ENCODE measurements at regions not wholly inside any gene's neighbourhood (a gene's known extent, or its start where the extent isn't known, plus 50 kb on each side); places are given as distances from the start of the nearest gene placed in this dataset.

DNA sequence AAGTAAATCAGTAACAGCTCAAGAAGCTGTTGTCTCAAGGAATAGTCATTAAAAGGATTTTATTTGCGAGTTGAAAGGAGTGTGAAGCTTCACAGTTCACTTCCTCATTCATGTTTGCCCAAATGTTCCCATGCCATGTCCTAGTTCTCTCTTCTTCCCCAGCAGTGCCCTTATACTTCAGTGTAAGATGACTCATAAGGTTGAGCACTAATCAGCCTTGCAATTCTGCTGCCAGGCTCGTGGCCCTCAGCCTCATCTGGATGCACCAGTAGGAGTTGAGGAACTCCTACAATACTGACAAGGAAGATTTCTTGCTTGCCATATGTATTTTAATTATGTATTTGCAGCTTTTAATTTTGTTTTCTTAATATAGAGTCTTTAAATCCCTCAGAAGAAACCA, 1980.4 kb downstream of the SUCLG1 start:
- FAIRE-seq: no peak
- Histone ChIP-seq H3K27ac (ENCODE audit: low read depth in 2 of 2, low read length in 2 of 2) (no peak overlapping the region), H3K27me3 (ENCODE audit: control insufficient read depth, insufficient read depth, low read length) (no peaks in the 10 kb centered on the region), H3K9me3 (ENCODE audit: control insufficient read depth in 2 of 3, insufficient read depth in 1 of 3, low read length in 3 of 3) (no peaks in the 10 kb centered on the region), H3K4me3 (ENCODE audit: low read length in 3 of 3) (no peak overlapping the region), H3K36me3 (ENCODE audit: control insufficient read depth in 2 of 3, insufficient read depth in 3 of 3, low read length in 3 of 3) (no peaks in the 10 kb centered on the region), H3K4me1 (ENCODE audit: control insufficient read depth in 2 of 3, insufficient read depth in 2 of 3, low read depth in 1 of 3, low read length in 3 of 3) (no peaks in the 10 kb centered on the region), H3K9ac (ENCODE audit: low read length in 3 of 3) (no peak overlapping the region)
- DNase-seq: no peak
- TF ChIP-seq, protein P1, sequence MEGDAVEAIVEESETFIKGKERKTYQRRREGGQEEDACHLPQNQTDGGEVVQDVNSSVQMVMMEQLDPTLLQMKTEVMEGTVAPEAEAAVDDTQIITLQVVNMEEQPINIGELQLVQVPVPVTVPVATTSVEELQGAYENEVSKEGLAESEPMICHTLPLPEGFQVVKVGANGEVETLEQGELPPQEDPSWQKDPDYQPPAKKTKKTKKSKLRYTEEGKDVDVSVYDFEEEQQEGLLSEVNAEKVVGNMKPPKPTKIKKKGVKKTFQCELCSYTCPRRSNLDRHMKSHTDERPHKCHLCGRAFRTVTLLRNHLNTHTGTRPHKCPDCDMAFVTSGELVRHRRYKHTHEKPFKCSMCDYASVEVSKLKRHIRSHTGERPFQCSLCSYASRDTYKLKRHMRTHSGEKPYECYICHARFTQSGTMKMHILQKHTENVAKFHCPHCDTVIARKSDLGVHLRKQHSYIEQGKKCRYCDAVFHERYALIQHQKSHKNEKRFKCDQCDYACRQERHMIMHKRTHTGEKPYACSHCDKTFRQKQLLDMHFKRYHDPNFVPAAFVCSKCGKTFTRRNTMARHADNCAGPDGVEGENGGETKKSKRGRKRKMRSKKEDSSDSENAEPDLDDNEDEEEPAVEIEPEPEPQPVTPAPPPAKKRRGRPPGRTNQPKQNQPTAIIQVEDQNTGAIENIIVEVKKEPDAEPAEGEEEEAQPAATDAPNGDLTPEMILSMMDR (IDR thresholded peaks at IDR 0.05; ENCODE audit: borderline replicate concordance, extremely low read depth, insufficient read depth): no peak
- intact Hi-C loops (cut with DNase I): no loop called here

DNA sequence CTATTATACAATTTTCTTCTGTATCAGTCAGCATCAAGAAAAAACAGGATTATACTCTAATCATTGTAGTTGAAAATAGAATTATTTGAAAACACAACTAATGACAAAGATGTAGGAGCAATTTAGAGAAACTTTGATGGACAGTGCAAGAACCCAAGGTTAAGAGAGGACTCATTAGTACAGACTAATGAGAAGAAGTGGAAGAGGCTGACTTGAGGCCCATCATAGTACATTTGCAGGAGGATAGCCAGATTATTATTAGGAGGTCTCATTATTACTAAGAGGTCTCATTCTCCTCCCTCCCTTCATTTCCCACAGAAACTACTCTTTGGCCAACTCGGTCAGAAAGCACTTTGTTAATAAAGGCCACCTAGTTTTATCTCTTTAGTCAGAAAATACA, 1983.0 kb downstream of the SUCLG1 start:
- intact Hi-C loops (cut with DNase I): no loop called here
- Histone ChIP-seq H3K9me3 (ENCODE audit: control insufficient read depth in 2 of 3, insufficient read depth in 1 of 3, low read length in 3 of 3) (no peaks in the 10 kb centered on the region), H3K9ac (ENCODE audit: low read length in 3 of 3) (no peak overlapping the region), H3K4me1 (ENCODE audit: control insufficient read depth in 2 of 3, insufficient read depth in 2 of 3, low read depth in 1 of 3, low read length in 3 of 3) (no peaks in the 10 kb centered on the region), H3K4me3 (ENCODE audit: low read length in 3 of 3) (no peak overlapping the region), H3K27me3 (ENCODE audit: control insufficient read depth, insufficient read depth, low read length) (no peaks in the 10 kb centered on the region), H3K27ac (ENCODE audit: low read depth in 2 of 2, low read length in 2 of 2) (no peak overlapping the region), H3K36me3 (ENCODE audit: control insufficient read depth in 2 of 3, insufficient read depth in 3 of 3, low read length in 3 of 3) (no peaks in the 10 kb centered on the region)
- TF ChIP-seq, protein P1 (IDR thresholded peaks at IDR 0.05; ENCODE audit: borderline replicate concordance, extremely low read depth, insufficient read depth): no peak
- DNase-seq (no peak), FAIRE-seq (no peak)

DNA sequence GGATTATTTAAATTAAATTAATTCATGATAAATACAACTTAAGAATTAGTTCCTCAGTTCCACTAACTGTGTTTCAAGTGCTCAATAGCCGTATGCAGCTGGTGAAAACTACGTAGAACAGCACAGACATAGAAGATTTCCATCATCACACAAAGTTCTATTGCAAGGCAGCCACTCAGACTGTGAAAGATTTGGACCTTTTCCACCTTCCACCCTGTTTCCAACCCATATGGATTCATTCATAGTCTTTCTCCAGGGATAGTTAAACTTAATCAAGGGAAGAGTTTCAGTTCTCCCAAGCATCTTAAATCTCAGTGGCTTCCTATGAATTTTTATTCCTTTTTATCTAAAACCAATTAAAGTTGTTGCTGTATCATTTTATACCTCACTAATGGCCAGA, 2030.8 kb downstream of the SUCLG1 start:
- no peak for FAIRE-seq
- Histone ChIP-seq H3K9ac (ENCODE audit: low read length in 3 of 3) (no peak overlapping the region), H3K36me3 (ENCODE audit: control insufficient read depth in 2 of 3, insufficient read depth in 3 of 3, low read length in 3 of 3) (no peaks in the 10 kb centered on the region), H3K27me3 (ENCODE audit: control insufficient read depth, insufficient read depth, low read length) (no peaks in the 10 kb centered on the region), H3K4me1 (ENCODE audit: control insufficient read depth in 2 of 3, insufficient read depth in 2 of 3, low read depth in 1 of 3, low read length in 3 of 3) (no peaks in the 10 kb centered on the region), H3K4me3 (ENCODE audit: low read length in 3 of 3) (no peak overlapping the region), H3K9me3 (ENCODE audit: control insufficient read depth in 2 of 3, insufficient read depth in 1 of 3, low read length in 3 of 3) (no peaks in the 10 kb centered on the region), H3K27ac (ENCODE audit: low read depth in 2 of 2, low read length in 2 of 2) (no peak overlapping the region)
- no peak for DNase-seq
- TF ChIP-seq, protein P1 (IDR thresholded peaks at IDR 0.05; ENCODE audit: borderline replicate concordance, extremely low read depth, insufficient read depth): no peak
- intact Hi-C loops (cut with DNase I): no loop called here

DNA sequence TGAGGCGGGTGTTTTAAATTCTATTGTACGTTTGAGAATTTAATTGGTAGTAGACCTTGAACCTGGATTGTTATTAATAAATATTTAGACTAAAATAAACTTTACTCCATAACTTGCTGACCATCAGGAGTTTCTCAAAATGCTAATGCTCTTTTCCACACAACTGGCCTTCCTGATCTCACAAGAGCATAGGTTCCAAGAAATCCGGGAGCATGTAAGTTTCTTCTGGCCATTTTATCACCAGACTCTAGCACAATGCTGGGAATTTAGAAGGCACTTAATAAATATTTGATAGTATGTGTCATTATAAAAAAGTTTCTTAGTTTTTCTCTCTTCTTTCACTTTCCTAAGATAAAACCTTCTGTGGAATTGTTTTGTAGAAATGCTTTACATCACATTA, 2047.1 kb downstream of the SUCLG1 start:
- Histone ChIP-seq H3K9ac (ENCODE audit: low read length in 3 of 3) (no peak overlapping the region), H3K27me3 (ENCODE audit: control insufficient read depth, insufficient read depth, low read length) (no peaks in the 10 kb centered on the region), H3K9me3 (ENCODE audit: control insufficient read depth in 2 of 3, insufficient read depth in 1 of 3, low read length in 3 of 3) (no peaks in the 10 kb centered on the region), H3K4me1 (ENCODE audit: control insufficient read depth in 2 of 3, insufficient read depth in 2 of 3, low read depth in 1 of 3, low read length in 3 of 3) (no peaks in the 10 kb centered on the region), H3K27ac (ENCODE audit: low read depth in 2 of 2, low read length in 2 of 2) (no peak overlapping the region), H3K4me3 (ENCODE audit: low read length in 3 of 3) (no peak overlapping the region), H3K36me3 (ENCODE audit: control insufficient read depth in 2 of 3, insufficient read depth in 3 of 3, low read length in 3 of 3) (no peaks in the 10 kb centered on the region)
- FAIRE-seq (no peak), DNase-seq (no peak)
- TF ChIP-seq, protein P1 (IDR thresholded peaks at IDR 0.05; ENCODE audit: borderline replicate concordance, extremely low read depth, insufficient read depth): no peak
- intact Hi-C loops (cut with DNase I): no loop called here
